CD1c-positive myeloid dendritic cell (primary cell): ENCODE measurements at regions not wholly inside any gene's neighbourhood (a gene's known extent, or its start where the extent isn't known, plus 50 kb on each side); places are given as distances from the start of the nearest gene placed in this dataset.

ENCODE experiments used
- DNase-seq: peaks from one replicate; pipeline ENCODE4 v3.0.0-alpha.2; 2016; ENCODE audit errors: extremely low spot score

DNA sequence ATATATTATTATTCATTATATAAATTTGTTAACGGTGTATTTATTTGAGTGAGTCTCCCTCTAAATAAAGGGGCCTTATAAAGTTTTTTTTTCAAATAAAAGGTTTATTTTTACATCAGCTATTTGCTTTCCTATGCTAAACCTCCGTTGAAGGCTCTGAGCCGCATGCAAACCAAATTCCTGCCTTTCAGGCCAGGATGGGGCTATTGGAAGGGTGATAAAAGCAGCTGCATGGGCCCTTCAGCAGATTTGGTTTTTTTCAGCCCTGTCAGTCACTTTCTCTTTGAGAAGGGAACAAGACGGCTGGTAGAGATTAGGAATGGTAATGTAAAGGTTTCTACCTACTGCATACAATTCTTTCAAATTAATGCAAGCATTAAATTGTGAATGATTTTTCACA, 244.2 kb downstream of the WNT5A start:
- no peak for DNase-seq

DNA sequence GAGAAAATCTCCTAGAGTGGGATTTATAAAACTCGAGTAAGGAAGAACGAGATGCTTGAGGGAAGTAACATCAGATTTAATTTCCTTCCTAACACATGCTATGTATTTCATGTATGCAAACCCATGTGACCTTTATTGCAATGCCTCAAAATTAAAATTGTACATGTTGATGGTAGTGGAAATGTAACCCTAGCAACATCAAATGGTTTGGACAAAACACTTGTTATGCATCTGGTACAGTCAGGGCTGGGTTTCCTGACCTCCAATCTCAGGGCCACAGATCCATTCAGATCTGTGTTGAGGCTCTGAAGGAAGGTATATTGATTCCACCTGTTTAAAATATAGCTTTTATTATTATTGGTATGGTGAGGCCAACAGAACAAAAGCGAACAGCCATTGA, 246.0 kb downstream of the WNT5A start:
- DNase-seq = no peak

DNA sequence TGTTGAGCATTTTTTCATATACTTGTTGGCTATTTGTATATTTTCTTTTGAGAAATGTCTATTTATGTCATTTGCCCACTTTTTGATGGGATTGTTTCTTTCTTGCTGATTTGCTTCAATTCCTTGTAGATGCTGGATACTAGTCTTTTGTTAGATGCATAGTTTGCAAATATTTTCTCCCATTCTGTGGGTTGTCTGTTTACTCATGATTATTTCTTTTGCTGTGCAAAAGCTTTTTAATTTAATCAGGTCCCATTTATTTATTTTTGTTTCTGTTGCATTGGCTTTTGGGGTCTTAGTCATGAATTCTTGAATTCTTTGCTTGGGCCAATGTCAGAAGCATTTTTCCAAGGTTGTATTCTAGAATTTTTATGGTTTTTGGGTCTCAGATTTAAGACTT, 251.7 kb downstream of the WNT5A start:
- no peak for DNase-seq

DNA sequence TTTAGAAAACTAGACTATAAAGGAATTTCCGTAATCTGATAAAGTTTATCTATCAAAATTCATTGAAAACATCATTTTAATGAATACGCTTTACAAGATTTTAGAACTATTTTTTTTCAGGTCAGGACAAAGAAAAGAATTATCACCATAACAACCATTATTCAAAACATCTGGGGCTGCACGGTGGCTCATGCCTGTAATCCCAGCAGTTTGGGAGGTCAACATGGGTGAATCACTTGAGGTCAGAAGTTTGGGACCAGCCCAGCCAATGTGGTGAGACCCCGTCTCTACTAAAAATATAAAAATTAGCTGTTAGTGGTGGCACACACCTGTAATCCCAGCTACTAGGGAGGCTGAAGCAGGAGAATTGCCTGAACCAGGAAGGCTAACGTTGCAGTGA, 260.4 kb downstream of the WNT5A start:
- no peak for DNase-seq

- DNase-seq = peak; percentile 62
These were observed 268.5 kb downstream of the WNT5A start for GRCh38 chr3:55218577-55218976.

DNA sequence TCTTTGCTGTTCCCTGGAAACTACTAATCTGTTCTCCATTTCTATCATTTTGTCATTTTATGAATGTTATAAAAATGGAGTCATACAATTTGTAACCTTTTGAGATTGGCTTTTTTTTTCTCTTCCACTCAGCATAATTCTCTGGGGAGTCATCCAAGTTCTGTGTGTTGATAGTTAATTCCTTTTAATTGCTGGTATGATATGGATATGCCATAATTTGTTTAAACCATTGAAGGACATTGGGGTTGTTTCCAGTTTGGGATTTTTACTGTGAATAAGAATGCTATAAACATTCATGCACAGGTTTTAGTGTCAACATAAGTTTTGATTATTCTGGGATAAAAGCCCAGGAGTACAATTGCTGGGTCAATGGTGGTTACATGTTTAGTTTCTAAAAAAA, 279.4 kb downstream of the WNT5A start:
- no peak for DNase-seq

DNA sequence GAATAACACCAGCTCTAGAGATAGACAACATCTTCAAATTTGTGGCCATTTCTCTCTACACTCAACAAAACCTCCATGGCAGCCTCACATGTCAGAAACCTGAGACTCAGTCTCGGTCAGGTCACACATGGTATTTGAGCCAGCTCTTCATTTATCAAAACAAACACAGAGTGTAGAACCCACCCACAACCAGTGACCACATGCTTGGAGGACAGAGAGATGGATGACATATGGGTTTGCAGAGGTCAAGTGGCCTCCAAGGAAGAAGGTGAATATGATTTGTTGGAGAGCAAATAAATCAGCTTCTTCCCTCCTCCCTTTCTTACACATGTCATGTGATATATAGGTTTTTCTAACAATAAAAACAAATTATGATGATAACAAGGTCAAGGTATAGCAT, 278.1 kb upstream of the LRTM1 start:
- no peak for DNase-seq

DNA sequence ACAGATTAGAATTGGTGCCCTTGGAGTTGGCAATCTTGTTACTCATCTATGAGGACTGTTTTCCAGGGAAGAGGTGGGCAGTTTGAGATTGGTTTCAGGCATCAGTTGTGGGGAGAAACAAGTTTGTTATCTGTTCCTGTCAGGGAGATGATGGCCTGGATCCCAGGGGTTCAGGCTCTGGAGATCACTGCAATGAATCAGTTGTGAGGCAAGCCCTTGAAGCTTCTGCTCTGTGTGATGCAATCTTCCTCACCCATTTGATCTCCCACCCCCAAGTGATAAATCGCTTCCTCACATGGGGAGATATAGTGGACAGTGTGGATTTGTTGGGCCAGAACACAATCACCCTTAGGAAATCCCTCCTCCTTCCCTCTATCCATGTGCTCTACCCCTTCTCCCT, 276.6 kb upstream of the LRTM1 start:
- no peak for DNase-seq

DNA sequence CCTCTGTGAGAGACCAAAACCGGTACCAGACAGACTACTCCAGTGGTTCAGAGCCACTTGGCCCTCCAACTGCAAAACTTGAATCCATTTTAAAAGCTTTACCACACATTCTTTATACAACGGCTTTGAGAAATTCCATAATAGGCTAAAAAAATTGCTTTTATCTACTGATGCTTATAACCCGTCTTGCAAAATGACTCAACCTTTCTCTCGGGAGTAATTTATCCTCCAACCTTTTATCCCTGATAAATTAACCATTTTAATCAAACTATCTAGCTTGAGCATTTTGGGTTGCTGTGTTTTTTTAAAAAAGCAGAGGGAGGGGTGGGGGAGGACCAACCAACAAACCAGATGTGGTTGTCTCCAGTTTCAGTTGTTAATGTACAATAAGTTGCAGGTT, 275.7 kb upstream of the LRTM1 start:
- no peak for DNase-seq

- no peak for DNase-seq
These were observed 275.1 kb upstream of the LRTM1 start for GRCh38 chr3:55203006-55203405.

GRCh38 chr3:55202326-55202725, 274.5 kb upstream of the LRTM1 start:
- DNase-seq = no peak

DNA sequence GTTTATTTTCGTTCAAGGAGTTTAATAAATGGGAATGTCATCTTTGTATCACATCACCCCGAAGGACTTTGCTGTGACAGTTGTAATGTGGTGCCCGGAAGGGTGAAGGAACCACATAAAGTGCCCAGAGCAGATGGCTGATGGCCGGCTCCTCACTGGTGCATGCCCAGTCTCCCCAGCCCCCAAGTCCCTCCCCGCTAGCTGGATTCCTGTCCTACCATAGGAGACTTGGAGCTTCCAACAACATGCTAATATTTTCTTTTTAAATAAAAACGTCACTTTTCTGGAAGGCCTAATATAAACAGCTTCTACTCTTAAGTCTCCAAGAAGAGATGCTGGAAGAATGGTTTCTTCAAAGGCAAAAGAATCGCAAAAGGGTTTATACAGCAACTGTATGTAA, 273.9 kb upstream of the LRTM1 start:
- no peak for DNase-seq

GRCh38 chr3:55200906-55201305, 273.0 kb upstream of the LRTM1 start:
- DNase-seq = no peak

DNA sequence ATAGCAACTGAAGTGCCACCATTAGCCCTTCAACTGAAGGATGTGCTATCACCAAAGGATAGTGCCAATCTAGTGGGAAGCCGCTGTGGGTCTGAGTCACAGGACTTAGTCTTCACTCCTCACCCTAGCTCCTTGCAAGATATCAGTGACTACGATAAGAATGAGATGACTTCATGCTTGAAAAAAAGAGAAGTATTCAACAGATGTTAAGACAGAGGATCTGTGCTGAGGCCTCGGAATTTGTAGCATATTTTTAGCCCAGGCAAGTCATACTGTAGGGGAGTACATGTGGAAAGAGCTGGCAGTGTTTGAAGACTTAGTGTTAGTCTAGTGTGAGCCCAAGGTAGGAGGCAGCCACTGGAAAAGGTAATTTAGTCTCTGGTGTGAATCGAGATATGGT, 270.7 kb upstream of the LRTM1 start:
- DNase-seq = no peak

- DNase-seq = no peak
These were observed 269.2 kb upstream of the LRTM1 start for GRCh38 chr3:55197021-55197420.

GRCh38 chr3:55196495-55196894, 268.6 kb upstream of the LRTM1 start:
- no peak for DNase-seq

DNA sequence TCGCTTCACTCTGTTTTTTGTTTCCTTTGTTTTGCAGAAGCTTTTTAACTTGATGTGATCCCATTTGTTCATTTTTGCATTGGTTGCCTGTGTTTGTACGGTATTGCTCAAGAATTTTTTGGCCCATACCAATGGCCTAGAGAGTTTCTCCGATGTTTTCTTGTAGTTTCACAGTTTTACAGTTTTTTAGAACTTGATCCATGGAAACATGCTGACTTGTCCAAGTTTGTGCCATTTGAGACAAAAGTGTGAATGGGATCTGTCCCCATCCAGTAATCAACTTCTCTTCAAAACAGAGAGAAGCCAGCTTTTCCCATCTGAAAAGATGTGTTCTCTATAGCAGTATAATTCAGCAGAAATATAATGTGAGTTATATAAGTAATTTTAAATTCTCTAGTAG, 266.5 kb upstream of the LRTM1 start:
- DNase-seq = no peak

DNA sequence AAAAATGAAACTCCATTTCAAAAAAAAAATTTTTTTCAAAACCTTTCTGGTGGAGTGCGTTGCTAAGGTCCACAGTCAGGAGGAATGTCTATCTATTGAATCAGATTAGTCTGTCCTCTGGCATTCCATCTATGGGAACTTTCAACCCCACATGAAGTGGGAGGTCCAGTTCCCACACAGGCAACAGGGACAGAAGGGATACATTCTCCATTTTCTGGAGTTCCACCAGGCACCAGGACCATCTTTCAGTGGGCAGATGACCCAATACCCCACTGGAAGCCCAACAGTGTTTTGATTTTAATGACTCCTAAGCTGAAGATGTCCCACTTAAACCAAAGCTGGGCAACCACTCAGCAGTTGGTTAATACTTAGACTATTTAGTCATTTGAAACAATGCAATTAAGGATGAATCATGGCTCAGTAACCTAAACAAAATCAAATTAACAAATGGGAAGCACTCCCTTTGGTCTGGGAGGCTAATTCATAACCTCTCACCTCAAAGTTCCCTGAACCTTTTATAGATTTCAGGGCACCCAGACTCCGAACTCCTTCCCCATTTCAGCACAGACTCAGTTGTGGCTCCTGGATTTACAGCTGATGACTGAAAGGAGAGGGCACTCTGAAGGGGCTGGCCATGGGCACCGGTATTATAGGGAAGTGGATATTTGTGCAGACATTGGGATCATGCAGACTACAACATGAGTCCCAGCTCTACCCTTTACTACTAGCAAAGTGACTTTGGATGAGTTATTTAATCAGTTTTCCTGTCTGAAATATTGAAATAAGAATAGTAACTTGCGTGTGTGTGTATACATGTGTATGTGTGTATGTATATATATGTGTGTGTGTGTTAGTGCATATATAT, 264.3 kb upstream of the LRTM1 start:
- DNase-seq = no peak

DNA sequence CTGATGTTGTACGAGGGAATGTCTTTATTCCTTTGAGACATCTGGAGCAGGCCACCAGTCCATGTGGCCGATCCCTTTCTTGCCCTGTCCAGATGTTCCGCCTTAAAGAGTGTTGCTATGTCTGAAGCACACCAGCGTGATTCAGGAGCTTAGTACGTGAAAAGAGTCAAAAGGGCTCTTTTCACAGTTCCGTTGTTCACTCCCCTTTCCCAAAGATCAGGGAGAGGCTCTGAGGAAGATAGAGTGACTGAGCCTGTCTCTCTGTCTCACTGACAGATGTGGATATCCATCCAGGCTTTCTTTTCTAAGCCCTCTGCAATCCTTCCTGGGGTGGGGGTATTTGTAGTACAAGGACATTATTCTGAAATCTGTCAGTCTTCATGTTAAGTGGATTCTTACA, 262.5 kb upstream of the LRTM1 start:
- DNase-seq = no peak

DNA sequence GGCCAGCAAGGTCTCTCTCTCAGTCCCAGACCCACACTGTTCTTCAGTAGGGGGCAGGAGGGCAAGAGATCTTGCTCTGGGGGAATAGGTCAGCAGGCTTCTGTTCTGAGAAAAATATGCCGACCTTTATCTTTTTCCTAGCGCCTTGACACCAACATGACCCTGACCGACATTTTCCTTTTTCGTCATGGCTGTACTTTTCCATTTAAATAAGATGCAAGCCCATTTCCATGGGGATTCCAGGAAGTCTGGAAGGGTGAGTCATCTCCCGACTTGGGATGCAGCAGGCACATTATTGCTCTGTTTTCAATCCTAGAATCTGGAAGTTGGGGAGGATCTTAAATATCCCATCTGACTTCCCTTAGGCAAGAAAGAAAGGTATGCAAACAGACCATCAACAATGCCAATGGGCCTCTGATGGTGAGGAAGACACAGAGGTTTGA, 261.5 kb upstream of the LRTM1 start:
- DNase-seq = no peak

- DNase-seq = no peak
These were observed 257.5 kb upstream of the LRTM1 start for GRCh38 chr3:55185380-55185779.

DNA sequence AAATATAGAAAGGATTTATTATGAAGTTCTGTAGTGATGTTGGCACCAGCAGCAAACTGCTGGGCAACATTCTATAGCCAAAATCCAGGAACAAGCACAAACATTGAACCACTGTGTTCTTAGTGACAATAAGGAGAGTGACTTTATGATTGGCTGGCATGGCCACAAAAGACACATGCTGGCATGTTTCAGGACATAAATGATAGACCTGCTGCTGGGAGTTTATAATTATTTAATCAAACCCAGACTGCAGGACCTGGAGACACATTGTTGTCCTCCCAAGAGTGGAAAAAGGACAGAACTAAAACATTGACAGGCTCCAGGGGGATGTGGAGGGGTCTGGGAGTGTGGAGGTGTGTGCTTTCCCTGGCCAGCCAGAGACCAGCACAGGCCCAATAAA, 255.3 kb upstream of the LRTM1 start:
- no peak for DNase-seq

- peak; percentile 50 for DNase-seq
These were observed 253.2 kb upstream of the LRTM1 start for GRCh38 chr3:55180936-55181535.

DNA sequence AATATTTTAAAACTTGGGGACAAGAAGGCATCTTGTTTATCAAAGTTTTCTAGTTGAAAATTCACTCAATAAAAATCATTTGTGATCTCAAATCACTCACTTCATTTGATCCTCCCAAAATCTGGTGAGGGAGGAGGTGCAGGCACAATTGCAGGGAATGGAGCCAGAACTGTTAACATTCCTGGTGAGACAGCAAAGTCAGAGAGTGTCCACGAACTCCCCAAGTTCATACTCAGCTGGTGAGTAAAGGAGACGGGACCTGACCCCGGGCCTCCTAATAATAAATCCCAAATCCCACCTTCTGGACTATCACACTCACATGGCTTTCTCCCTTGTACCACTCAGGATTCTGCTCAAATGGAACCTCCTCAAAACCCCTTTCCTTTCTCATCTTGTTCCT, 252.3 kb upstream of the LRTM1 start:
- DNase-seq = no peak
